ENCODE measurements at regions not wholly inside any gene's neighbourhood (a gene's known extent, or its start where the extent isn't known, plus 50 kb on each side); places are given as distances from the start of the nearest gene placed in this dataset.

DNA sequence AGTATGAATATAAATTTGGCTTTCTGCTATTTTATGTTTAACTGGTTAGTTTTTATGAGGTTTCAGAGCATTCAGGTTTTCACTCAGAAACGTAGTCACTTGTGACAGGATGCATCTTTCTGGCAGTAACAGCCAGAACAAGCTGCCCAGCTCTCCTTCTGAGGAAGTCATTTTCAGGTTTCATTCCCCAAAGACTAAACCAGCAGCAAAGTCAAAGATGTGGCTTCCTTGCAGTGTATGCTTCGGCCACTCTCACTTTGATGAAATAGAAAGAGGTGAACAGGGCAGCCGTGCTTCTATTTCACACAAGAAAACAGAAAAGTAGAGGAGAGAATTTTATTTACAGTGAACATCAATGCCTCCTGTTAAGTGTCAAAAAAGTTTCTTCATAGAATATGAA is 469.1 kb downstream of the BTBD3 start:
- Histone ChIP-seq H3K9me3 (no peaks in the 10 kb centered on the region), H3K4me1 (peaks cover 0 to 3% (median 0%) of the 10 kb centered on the region in 3 donors), H3K27ac (no peak overlapping the region), H3K36me3 (no peaks in the 10 kb centered on the region), H3K4me3 (no peak overlapping the region), H3K27me3 (no peaks in the 10 kb centered on the region)
- no peak for DNase-seq
- TF ChIP-seq, protein P1, sequence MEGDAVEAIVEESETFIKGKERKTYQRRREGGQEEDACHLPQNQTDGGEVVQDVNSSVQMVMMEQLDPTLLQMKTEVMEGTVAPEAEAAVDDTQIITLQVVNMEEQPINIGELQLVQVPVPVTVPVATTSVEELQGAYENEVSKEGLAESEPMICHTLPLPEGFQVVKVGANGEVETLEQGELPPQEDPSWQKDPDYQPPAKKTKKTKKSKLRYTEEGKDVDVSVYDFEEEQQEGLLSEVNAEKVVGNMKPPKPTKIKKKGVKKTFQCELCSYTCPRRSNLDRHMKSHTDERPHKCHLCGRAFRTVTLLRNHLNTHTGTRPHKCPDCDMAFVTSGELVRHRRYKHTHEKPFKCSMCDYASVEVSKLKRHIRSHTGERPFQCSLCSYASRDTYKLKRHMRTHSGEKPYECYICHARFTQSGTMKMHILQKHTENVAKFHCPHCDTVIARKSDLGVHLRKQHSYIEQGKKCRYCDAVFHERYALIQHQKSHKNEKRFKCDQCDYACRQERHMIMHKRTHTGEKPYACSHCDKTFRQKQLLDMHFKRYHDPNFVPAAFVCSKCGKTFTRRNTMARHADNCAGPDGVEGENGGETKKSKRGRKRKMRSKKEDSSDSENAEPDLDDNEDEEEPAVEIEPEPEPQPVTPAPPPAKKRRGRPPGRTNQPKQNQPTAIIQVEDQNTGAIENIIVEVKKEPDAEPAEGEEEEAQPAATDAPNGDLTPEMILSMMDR (IDR thresholded peaks at IDR 0.05), result no peak
- TF ChIP-seq POLR2A (IDR thresholded peaks at IDR 0.05), result no peak
- intact Hi-C loops (cut with DNase I), result no loop called here
- 53 to 72% methylated on average over 3 of the region's 3 CpGs for WGBS, 2 donors

DNA sequence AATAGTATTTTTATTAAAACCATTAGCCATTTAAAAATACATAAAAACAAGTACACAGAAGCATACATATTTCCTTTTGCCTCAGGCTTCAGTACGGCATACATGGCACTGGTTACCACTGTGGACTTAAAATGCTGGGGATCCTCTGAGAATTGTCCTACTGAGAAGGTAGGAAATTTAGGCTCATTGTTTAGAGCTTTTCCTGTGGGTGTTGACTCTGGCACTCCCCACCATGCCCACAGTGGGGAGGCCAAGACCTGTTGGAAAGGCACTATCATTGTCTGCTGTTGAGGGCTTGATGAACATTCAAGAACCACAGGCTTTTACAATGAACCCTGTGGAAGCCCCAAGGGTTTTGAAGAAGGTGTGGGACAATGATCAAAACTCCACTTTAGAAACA is 473.4 kb downstream of the BTBD3 start:
- Histone ChIP-seq H3K4me1 (no peaks in the 10 kb centered on the region), H3K9me3 (no peaks in the 10 kb centered on the region), H3K27ac (no peak overlapping the region), H3K4me3 (no peak overlapping the region), H3K27me3 (no peaks in the 10 kb centered on the region), H3K36me3 (no peaks in the 10 kb centered on the region)
- intact Hi-C loops (cut with DNase I), result no loop called here
- WGBS, 2 donors, result 70 to 82% methylated on average over 1 of the region's 1 CpG
- TF ChIP-seq, protein P1 (IDR thresholded peaks at IDR 0.05), result no peak
- no peak for TF ChIP-seq POLR2A (IDR thresholded peaks at IDR 0.05)
- DNase-seq, result no peak

DNA sequence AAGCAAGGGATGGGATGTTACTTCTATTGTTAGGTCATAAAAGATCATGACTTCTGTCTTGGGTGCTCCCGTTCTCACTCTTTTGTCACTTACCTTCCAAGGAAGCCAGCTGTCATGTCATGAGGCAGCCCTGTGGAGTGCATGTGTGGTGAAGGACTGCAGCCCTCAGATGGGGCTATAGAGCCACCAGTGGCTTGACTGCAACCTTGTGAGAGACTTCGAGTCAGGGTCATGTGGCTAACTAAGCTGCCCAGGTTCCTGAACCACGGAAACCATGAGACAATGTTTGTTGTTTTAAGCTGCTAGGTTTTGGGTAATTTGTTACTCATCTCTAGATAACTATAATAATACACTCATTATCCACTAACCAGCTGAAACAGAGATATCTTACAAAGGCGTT is 477.1 kb downstream of the BTBD3 start:
- H3K4me3 ChIP-seq, result no peak overlapping the region
- TF ChIP-seq, protein P1 (IDR thresholded peaks at IDR 0.05), result no peak
- TF ChIP-seq POLR2A (IDR thresholded peaks at IDR 0.05), result no peak
- no peaks in the 10 kb centered on the region for H3K36me3 ChIP-seq
- DNase-seq, result no peak
- no peaks in the 10 kb centered on the region for H3K4me1 ChIP-seq
- no peak overlapping the region for H3K27ac ChIP-seq
- no peaks in the 10 kb centered on the region for H3K27me3 ChIP-seq
- H3K9me3 ChIP-seq, result no peaks in the 10 kb centered on the region
- 46 to 73% methylated on average over 3 to 4 of the region's 4 CpGs for WGBS, 2 donors
- intact Hi-C loops (cut with DNase I), result no loop called here

DNA sequence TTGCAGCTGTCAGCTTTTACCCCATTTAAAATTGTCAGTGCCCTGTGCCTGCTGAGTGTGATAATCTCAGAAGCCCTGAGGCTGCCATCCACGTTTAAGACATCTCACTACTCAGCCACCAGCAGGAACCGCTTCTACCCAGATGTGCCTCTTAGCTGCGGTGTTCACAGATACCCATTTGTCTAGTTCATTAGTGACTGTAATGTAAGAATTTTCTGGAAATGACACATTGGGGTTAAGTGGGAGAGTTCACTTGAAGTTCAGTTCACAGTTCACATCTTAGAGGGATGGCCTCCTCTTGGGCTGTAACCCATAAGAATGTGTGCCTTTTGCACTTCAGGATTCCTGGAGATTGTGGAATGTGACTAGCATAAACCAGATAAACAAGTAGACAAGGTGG is 477.7 kb downstream of the BTBD3 start:
- no peaks in the 10 kb centered on the region for H3K4me1 ChIP-seq
- WGBS, 2 donors, result 43 to 68% methylated on average over 2 to 3 of the region's 3 CpGs
- TF ChIP-seq, protein P1 (IDR thresholded peaks at IDR 0.05), result no peak
- TF ChIP-seq POLR2A (IDR thresholded peaks at IDR 0.05), result no peak
- intact Hi-C loops (cut with DNase I), result no loop called here
- DNase-seq, result no peak
- H3K36me3 ChIP-seq, result no peaks in the 10 kb centered on the region
- H3K9me3 ChIP-seq, result no peaks in the 10 kb centered on the region
- H3K27me3 ChIP-seq, result no peaks in the 10 kb centered on the region
- H3K4me3 ChIP-seq, result no peak overlapping the region
- no peak overlapping the region for H3K27ac ChIP-seq

DNA sequence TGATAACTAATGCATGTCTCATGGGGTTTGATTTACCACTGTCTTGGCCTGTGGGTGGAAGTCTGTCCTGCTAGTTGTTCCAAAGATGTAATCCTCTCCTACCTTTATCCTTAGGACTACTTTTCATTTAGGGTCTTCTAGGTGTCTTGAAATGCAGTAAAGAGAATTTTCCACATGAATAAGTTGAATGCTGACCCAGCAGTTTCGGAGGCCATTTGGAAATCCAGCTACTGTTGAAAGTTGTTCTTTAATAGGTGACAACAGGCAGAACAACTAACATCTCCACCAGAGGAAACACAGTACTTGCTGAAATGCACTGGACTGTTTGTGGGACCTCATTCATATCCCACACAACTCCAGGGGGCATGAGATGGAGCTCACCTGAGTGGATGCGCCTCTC is 478.1 kb downstream of the BTBD3 start:
- Histone ChIP-seq H3K36me3 (no peaks in the 10 kb centered on the region), H3K4me1 (no peaks in the 10 kb centered on the region), H3K27ac (no peak overlapping the region), H3K4me3 (no peak overlapping the region), H3K27me3 (no peaks in the 10 kb centered on the region), H3K9me3 (no peaks in the 10 kb centered on the region)
- no peak for TF ChIP-seq POLR2A (IDR thresholded peaks at IDR 0.05)
- TF ChIP-seq, protein P1 (IDR thresholded peaks at IDR 0.05), result no peak
- WGBS, 2 donors, result 81 to 97% methylated on average over 2 of the region's 2 CpGs
- intact Hi-C loops (cut with DNase I), result no loop called here
- no peak for DNase-seq
